ENCODE measurements at regions not wholly inside any gene's neighbourhood (a gene's known extent, or its start where the extent isn't known, plus 50 kb on each side); places are given as distances from the start of the nearest gene placed in this dataset.

DNA sequence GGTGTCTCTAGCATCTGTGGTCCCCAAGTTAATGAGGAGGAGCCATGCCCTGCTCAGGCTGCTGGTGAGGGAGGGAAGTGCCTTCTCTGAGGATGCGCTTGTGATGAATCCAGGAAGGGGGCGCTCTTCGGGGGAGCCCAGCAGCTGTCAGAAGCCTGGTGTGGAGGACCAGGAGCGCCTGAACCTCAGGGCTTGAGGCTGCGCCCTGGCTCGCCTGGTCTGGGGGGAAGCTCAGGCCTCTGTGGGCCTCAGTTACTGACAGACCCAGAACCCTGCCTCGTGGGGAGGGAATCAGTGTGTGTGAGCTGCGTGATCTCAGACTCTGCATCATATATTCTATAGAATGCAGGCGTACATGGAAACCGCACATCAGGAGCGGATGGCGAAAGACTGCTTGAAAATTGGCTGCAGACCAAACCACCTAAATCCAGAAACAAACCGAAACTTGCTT, 126.1 kb downstream of the SEC14L1 start:
- no peak for DNase-seq (ENCODE audit: low read depth)

DNA sequence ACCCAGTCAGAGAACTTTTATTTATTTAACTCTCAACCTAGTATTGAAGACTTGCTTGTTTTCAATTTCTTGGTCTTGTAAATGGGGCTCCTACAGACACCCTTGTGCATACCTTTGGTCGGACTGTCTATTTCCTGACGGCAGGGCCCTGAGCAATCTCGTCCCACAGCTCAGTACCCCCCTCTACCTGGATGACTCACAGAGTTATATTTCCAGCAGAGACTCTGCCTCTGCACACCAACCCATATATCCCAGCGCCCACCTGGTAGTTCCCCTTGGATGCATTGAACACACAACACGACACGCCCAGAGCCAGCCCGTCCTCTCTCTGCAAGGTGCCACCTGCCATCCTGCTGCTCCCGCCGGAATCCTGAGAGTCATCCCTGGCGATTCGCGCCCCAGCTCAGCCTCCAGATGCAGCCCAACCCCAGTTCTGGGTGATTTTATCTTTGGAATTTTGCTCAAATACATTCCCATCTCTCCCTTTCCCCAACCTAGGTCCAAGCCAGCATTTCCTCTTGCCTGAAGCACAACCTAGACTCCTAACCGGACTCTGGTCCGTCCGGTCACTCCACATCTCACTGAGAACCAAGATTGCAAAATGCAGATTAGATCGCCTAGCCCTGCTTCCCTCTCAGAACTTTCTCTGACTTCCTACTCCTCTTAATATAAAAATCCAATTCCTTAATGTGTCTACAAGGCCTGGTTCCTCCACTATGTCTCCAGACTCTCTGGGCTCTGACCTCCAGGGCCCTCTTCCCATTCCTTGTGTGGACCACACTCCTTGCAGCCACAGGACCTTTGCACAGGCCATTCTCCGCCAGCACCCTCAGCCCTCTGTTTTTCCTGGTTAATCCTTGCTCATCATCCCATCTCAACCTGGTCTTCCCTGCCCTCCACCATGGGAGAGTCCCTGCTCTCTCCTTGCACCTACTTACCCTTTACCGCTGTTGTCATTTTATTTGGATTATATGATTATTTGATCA, 129.2 kb downstream of the SEC14L1 start:
- DNase-seq (ENCODE audit: low read depth) = no peak

GRCh38 chr17:77271411-77271810, 130.6 kb downstream of the SEC14L1 start:
- no peak for DNase-seq (ENCODE audit: low read depth)

DNA sequence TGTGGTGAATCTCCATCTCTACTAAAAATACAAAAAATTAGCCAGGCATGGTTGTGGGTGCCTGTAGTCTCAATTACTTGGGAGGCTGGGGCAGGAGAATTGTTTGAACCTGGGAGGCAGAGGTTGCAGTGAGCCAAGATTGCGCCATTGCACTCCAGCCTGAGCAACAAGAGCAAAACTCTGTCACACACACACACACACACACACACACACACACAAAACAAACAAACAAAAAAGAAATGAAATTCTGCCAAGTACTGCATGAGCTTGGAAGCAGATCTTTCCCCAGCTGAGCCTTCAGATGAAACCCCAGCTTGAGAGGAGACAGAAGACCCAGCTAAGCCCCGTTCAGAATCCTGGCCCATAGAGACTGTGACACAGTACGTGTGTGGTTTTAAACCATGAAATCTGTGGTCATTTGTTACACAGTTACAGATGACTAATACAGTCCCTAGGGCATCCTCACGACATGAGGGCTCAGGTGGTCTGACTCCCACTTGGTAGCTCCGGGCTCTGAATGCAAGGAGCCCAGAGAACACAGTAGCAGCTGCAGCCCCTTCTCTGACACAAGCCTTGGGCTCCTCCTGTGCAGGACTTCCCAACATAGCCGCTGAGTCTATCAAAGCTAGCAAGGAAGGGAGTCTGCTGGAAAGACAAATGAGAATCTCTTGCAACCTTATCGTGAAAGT, 132.8 kb downstream of the SEC14L1 start:
- DNase-seq (ENCODE audit: low read depth) = no peak

DNA sequence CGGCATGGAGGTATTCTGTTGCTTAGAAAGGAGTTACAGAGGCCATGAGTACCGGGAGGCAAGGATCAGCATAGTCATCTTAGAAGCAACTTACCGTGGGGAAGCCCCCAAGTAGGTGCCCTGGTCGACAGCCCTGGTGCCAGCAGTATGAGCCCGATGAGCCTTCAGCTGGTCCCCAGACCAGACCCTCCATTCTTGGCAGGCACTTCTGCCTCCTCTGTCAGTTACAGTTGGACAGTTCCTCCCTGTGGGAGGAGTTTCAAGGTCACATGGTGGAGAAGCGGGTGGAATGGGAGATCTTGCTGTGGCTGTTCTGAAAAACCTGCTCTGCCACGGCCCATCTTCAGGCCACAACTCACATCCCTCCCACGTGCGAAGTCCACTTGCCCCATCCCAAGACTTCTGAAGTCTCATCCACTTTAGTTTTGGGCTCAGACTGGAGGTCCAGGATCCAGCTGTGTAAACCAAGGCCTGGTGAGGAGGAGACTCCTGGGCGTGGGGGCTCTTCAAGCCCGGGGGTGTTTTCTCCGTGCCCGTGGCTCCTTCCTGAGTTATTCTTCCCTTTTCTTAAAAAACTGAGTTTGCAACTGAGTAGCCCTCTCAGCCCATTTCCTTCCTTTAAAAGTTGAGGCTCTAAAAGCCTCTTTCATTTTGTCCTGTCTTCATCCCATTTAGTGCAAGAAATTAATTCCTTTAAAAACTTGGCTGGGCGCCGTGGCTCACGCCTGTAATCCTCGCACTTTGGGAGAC, 133.5 kb downstream of the SEC14L1 start:
- no peak for DNase-seq (ENCODE audit: low read depth)

- no peak for DNase-seq (ENCODE audit: low read depth)
These were observed 138.9 kb downstream of the SEC14L1 start for GRCh38 chr17:77279448-77280303.

GRCh38 chr17:77280304-77281121, 139.7 kb downstream of the SEC14L1 start:
- peak; percentile 49 for DNase-seq (ENCODE audit: low read depth)

DNA sequence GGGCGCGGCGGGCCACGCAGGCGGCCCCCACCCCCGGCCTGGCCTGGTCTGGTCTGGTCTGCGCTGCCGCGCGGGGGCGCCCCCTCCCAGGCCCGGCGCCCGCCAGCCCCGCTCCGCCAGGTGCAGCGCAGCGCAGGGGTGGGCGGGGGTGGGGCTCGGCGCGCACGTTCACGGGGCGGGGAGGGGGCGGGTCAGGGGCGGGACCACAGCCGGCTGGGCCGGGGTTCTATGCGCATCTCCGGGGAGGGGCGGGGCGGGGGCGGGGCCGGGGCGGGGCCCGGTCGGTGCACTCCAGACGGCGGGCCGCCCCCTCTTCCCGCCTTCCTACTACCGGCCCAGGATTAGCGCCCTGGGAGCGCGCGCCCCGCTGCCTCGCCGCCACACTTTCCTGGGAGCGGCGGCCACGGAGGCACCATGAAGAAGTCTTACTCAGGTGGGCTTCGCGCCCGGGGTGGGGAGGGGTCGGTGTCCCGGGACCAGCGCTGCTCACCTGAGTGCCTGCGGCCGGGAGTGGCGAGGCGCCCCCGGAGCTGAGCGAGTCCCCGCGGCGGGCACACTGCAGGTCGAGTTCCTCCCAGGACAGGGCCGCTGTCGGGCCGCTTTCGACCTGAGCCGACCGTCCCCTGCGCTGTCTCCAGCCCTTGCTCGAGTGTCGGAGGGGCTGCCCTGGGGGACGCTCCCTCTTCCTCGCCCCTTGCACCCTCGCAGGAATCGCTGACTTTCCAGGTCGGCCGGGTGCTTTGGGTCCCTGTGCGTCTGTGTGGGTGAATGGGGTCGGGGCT, 140.5 kb downstream of the SEC14L1 start:
- DNase-seq (ENCODE audit: low read depth) = no peak

- no peak for DNase-seq (ENCODE audit: low read depth)
These were observed 141.2 kb downstream of the SEC14L1 start for GRCh38 chr17:77281904-77282367.

GRCh38 chr17:77282524-77283515, 142.1 kb downstream of the SEC14L1 start:
- DNase-seq (ENCODE audit: low read depth) = no peak

DNA sequence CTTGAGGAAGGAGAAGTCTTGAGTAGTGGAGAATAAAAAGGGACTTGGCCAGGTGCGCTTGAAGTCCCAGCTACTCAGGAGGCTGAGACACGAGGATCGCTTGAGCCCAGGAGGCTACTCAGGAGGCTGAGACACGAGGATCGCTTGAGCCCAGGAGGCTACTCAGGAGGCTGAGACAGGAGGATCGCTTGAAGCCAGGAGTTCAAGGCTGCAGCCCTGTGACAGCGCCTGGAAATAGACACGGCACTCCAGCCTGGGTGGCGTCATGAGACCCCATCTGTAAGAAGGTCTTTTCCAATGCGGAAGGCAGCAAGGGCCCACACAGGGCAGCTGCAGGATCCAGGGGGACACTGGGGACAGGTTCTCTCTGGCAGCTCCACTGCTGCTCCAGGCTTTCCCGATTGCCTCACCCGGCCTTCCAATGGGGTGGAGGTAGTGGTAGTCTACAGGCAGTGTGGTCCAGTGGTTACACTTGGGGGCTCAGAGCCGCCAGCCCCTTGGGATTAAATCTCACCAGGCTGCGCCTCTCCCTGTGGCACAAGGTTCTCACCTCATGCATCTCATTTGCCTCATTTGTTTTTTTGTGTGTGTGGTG, 143.4 kb downstream of the SEC14L1 start:
- no peak for DNase-seq (ENCODE audit: low read depth)

GRCh38 chr17:77285594-77286390, 145.0 kb downstream of the SEC14L1 start:
- peak; percentile 57 for DNase-seq (ENCODE audit: low read depth)

DNA sequence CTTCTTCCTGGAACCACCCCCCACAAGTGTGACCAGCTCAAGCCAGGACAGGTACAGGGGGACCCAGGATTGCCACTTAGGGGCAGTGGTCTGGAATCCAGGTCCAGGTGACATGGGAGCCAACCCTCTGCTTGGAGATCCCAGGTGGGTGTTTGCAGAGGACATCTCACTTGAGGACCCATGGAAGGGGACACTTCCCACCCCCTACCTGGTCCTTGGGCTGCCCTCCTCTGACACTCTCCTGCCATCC, 145.5 kb downstream of the SEC14L1 start:
- no peak for DNase-seq (ENCODE audit: low read depth)

DNA sequence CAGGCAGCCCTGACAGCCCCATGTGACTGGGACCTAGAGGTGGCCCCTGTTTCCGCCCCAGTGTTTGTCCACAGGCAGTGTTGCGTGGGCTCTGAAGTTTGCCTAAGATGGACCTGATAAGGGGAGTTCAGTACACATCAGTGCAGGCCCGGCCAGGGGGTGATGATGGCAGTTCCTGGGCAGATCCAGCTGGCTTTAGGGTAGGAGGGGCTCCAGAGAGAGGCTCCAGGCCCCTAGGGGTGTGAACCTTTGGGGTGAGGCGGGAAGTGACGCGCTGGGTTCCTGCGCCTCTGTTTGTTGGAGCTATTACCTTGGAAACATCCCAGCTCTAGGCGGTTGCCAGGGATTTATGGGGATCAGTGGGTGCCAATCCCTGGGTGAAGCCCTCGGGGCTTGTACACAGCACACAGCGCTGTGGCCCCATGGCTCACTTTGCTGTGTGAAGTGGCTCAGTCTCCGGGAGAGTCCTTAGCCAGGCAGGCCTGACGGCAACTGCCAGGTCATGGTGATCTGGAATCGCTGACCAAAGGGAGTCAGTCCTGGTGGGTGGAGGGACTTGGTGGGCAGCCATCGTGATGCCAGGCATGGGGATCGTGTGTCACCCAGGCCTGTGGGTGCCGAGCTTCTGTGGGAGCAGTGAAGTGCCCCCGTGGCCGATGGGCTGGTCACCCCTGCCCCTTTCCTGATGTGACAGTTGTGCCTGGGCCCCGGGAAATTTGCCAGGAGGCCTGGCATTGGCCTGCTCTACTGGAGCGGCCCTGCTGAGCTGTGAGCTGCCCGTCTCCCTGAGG, 146.1 kb downstream of the SEC14L1 start:
- no peak for DNase-seq (ENCODE audit: low read depth)

DNA sequence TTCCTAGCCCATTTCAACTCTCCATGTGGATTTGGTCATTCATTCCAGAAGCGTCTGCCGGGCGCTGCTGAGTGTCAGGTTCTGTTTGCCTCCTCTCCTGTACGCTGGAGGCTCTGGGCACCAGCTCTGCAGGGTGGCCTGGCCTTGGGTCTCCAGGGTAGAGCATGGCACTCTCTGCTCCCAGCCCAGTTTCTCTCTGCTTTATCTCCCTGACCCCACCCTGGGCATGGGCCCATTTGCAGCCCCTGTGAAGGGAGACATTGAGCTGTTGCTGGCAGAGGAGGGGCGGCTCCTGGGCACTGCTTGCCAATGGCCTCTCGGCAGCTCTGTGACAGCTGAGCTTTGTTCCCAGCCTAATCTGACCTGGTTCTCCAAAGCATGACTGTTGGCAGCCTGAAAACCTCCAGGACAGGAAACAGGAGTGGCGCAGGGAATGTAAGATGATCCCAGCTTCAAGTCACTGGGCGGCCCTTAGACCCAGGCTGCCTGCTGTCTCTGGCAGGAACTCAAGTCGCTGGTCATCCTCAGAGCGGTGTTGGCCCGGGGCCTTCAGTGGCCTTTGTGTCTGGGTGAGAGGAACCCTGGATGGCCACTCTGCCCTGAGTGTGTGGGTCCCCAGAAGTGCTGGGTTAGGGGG, 146.8 kb downstream of the SEC14L1 start:
- peak; percentile 41 for DNase-seq (ENCODE audit: low read depth)

DNA sequence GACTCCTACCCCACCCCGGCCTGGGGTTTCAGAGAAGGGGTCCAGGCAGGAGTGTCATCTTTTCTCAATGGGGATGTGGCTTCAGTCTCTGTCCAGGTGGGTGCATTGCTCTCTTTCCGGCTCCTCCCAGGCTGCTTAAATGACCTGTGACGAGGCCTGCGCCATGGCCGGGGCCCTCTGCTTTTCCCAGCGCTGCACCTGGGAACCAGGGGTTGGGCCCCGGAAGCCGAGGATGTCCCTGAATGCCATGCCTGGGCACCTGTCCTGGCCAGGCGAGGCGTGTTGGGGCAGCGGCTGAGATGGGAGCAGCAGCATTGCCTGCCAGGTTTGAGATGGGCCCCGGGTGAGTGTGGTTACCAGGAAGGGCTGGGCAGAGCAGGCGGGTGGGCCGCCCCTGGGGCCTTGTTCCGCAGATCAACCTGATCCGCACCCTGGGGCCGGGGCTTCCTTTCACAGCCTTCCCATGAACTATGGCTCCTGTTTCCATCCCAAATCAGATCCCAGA, 147.4 kb downstream of the SEC14L1 start:
- no peak for DNase-seq (ENCODE audit: low read depth)

All from HS-5 (cell line).